ELF-1 (cell line): ENCODE measurements at regions not wholly inside any gene's neighbourhood (a gene's known extent, or its start where the extent isn't known, plus 50 kb on each side); places are given as distances from the start of the nearest gene placed in this dataset.
A peak's percentile ranks its signal among the peaks of the same experiment; 100 is the strongest.
"Not testable (repeated sequence)": the region's sequence is repeated elsewhere in the genome, so short reads cannot be mapped to it uniquely, and the experiment has no call there.

ENCODE experiments used
- DNase-seq: peaks from one replicate; pipeline ENCODE4 v3.0.0-alpha.2; 2016; ENCODE audit warnings: low read depth, low spot score

GRCh38 chr22:11606047-11607000 lies 3921.7 kb upstream of the OR11H1 start:
- DNase-seq, result peak; percentile 18

GRCh38 chr22:11607215-11607614 lies 3920.8 kb upstream of the OR11H1 start:
- not testable (repeated sequence) for DNase-seq

GRCh38 chr22:11608486-11608885 lies 3919.5 kb upstream of the OR11H1 start:
- not testable (repeated sequence) for DNase-seq

- DNase-seq, result not testable (repeated sequence)
Observed at GRCh38 chr22:11609193-11609592, 3918.8 kb upstream of the OR11H1 start.

GRCh38 chr22:11611280-11611679 lies 3916.7 kb upstream of the OR11H1 start:
- DNase-seq, result not testable (repeated sequence)

GRCh38 chr22:11611876-11612275 lies 3916.1 kb upstream of the OR11H1 start:
- not testable (repeated sequence) for DNase-seq

GRCh38 chr22:11613081-11613897 lies 3914.7 kb upstream of the OR11H1 start:
- not testable (repeated sequence) for DNase-seq

GRCh38 chr22:11613898-11614755 lies 3913.9 kb upstream of the OR11H1 start:
- DNase-seq, result no peak

GRCh38 chr22:11614798-11615433 lies 3913.1 kb upstream of the OR11H1 start:
- DNase-seq, result not testable (repeated sequence)

GRCh38 chr22:11616811-11617210 lies 3911.2 kb upstream of the OR11H1 start:
- DNase-seq, result no peak

GRCh38 chr22:11618322-11618662 lies 3909.7 kb upstream of the OR11H1 start:
- not testable (repeated sequence) for DNase-seq

GRCh38 chr22:11618688-11619087 lies 3909.3 kb upstream of the OR11H1 start:
- peak; percentile 88 for DNase-seq

GRCh38 chr22:11620921-11621762 lies 3906.8 kb upstream of the OR11H1 start:
- DNase-seq, result not testable (repeated sequence)

- DNase-seq, result not testable (repeated sequence)
Observed at GRCh38 chr22:11622774-11623173, 3905.2 kb upstream of the OR11H1 start.

GRCh38 chr22:11625711-11626421 lies 3902.1 kb upstream of the OR11H1 start:
- DNase-seq, result not testable (repeated sequence)

- DNase-seq, result no peak
Observed at GRCh38 chr22:11626422-11626773, 3901.6 kb upstream of the OR11H1 start.

- not testable (repeated sequence) for DNase-seq
Observed at GRCh38 chr22:11627036-11627435, 3901.0 kb upstream of the OR11H1 start.

- DNase-seq, result no peak
Observed at GRCh38 chr22:11627436-11627797, 3900.6 kb upstream of the OR11H1 start.
